GM20000 (cell line): ENCODE measurements at regions not wholly inside any gene's neighbourhood (a gene's known extent, or its start where the extent isn't known, plus 50 kb on each side); places are given as distances from the start of the nearest gene placed in this dataset.

Experiments
- DNase-seq: peaks from one replicate; pipeline ENCODE4 v3.0.0; 2012; ENCODE audit warnings: low spot score
- CTCF ChIP-seq: IDR thresholded peaks from 2 replicates; pipeline ENCODE4 v1.5.1; 2012; ENCODE audit warnings: mild to moderate bottlenecking, control low read depth; ENCODE audit errors: extremely low read depth, missing control alignments

GRCh38 chr3:159916052-159916451, 72.6 kb upstream of the IL12A start:
- DNase-seq, result no peak
- no peak for TF ChIP-seq CTCF

- TF ChIP-seq CTCF, result no peak
- no peak for DNase-seq
Observed at GRCh38 chr3:159917141-159917540, 71.5 kb upstream of the IL12A start.

- DNase-seq, result no peak
- TF ChIP-seq CTCF, result no peak
Observed at GRCh38 chr3:159919873-159920272, 68.8 kb upstream of the IL12A start.

GRCh38 chr3:159922193-159922840, 66.3 kb upstream of the IL12A start:
- TF ChIP-seq CTCF, result no peak
- DNase-seq, result no peak

GRCh38 chr3:159922861-159923312, 65.7 kb upstream of the IL12A start:
- no peak for TF ChIP-seq CTCF

GRCh38 chr3:159923336-159923735, 65.3 kb upstream of the IL12A start:
- DNase-seq, result no peak
- TF ChIP-seq CTCF, result no peak

More at GRCh38 chr3:159922861-159923312, 65.7 kb upstream of the IL12A start:
- DNase-seq, result peak; percentile 58

- TF ChIP-seq CTCF, result no peak
- DNase-seq, result no peak
Observed at GRCh38 chr3:159923956-159924355, 64.7 kb upstream of the IL12A start.
